GM12892 (cell line): ENCODE measurements at regions not wholly inside any gene's neighbourhood (a gene's known extent, or its start where the extent isn't known, plus 50 kb on each side); places are given as distances from the start of the nearest gene placed in this dataset.

Experiments
- DNase-seq: peaks from one replicate; pipeline ENCODE4 v3.0.0; 2011; ENCODE audit not compliant: insufficient read length
- FAIRE-seq: peaks from 2 replicates; lab custom pipeline; 2011; peaks lifted over from hg19 to GRCh38; lab: Jason Lieb, UNC
- POLR2A ChIP-seq: IDR thresholded peaks from 2 replicates; pipeline ENCODE4 v1.6.1; 2011; ENCODE audit warnings: low read depth, low read length, control low read depth
- POLR2AphosphoS5 ChIP-seq: IDR thresholded peaks from 2 replicates; pipeline ENCODE4 v1.6.1; 2011; ENCODE audit warnings: low read depth, low read length, control low read depth
- TAF1 ChIP-seq: IDR thresholded peaks from 2 replicates; pipeline ENCODE4 v1.6.1; 2011; ENCODE audit warnings: low read depth, mild to moderate bottlenecking, control low read depth, low read length, borderline replicate concordance

GRCh38 chr22:27554841-27555456, 246.6 kb downstream of the MN1 start:
- TF ChIP-seq POLR2AphosphoS5 = no peak
- TF ChIP-seq POLR2A = no peak
- TF ChIP-seq TAF1 = no peak
- no peak for DNase-seq
- FAIRE-seq = no peak

GRCh38 chr22:27556371-27556770, 245.2 kb downstream of the MN1 start:
- FAIRE-seq = no peak
- no peak for DNase-seq
- TF ChIP-seq POLR2AphosphoS5 (no peak), POLR2A (no peak), TAF1 (no peak)

- FAIRE-seq (no peak), DNase-seq (no peak)
- TF ChIP-seq TAF1 = no peak
- TF ChIP-seq POLR2A = no peak
- TF ChIP-seq POLR2AphosphoS5 = no peak
Measured at GRCh38 chr22:27557286-27558008, 244.1 kb downstream of the MN1 start.

GRCh38 chr22:27558658-27559371, 242.7 kb downstream of the MN1 start:
- TF ChIP-seq POLR2A = no peak
- no peak for TF ChIP-seq TAF1
- TF ChIP-seq POLR2AphosphoS5 = no peak
- FAIRE-seq (no peak), DNase-seq (no peak)

- FAIRE-seq = no peak
- DNase-seq = no peak
Measured at GRCh38 chr22:27560781-27561180, 240.8 kb downstream of the MN1 start.

GRCh38 chr22:27561286-27561904, 240.2 kb downstream of the MN1 start:
- no peak for DNase-seq
- TF ChIP-seq TAF1 (no peak), POLR2AphosphoS5 (no peak), POLR2A (no peak)
- FAIRE-seq = no peak

More at GRCh38 chr22:27560781-27561180, 240.8 kb downstream of the MN1 start:
- no peak for TF ChIP-seq POLR2A
- TF ChIP-seq TAF1 = no peak
- no peak for TF ChIP-seq POLR2AphosphoS5

- TF ChIP-seq POLR2AphosphoS5 (no peak), POLR2A (no peak), TAF1 (no peak)
- DNase-seq (no peak), FAIRE-seq (no peak)
Measured at GRCh38 chr22:27564806-27565205, 236.8 kb downstream of the MN1 start.

- no peak for FAIRE-seq
- no peak for TF ChIP-seq TAF1
- no peak for TF ChIP-seq POLR2A
- no peak for TF ChIP-seq POLR2AphosphoS5
Measured at GRCh38 chr22:27566602-27567001, 235.0 kb downstream of the MN1 start.

GRCh38 chr22:27568265-27568664, 233.3 kb downstream of the MN1 start:
- FAIRE-seq = no peak
- no peak for DNase-seq
- TF ChIP-seq TAF1 = no peak
- no peak for TF ChIP-seq POLR2AphosphoS5
- no peak for TF ChIP-seq POLR2A

More at GRCh38 chr22:27566602-27567001, 235.0 kb downstream of the MN1 start:
- DNase-seq = no peak

GRCh38 chr22:27571463-27572277, 229.9 kb downstream of the MN1 start:
- TF ChIP-seq POLR2A (no peak), TAF1 (no peak), POLR2AphosphoS5 (no peak)

GRCh38 chr22:27572278-27572666, 229.3 kb downstream of the MN1 start:
- FAIRE-seq = no peak
- DNase-seq = no peak
- TF ChIP-seq POLR2AphosphoS5 (no peak), POLR2A (no peak), TAF1 (no peak)

More at GRCh38 chr22:27571463-27572277, 229.9 kb downstream of the MN1 start:
- FAIRE-seq (no peak), DNase-seq (no peak)
